Vagina (tissue), 2 donors: ENCODE measurements at regions not wholly inside any gene's neighbourhood (a gene's known extent, or its start where the extent isn't known, plus 50 kb on each side); places are given as distances from the start of the nearest gene placed in this dataset.

Experiments used
- CTCF ChIP-seq, 3 experiments: fragments of 450-650 bp in 2 of 3; fragments of 200-600 bp in 1 of 3; sonication (generic) in 1 of 3; IDR thresholded peaks; one replicate each; pipeline ENCODE4 v1.5.1; 2017 to 2019; ENCODE audit warnings: antibody characterized with exemption in 3 of 3, mild to moderate bottlenecking in 2 of 3, moderate library complexity in 2 of 3
- POLR2A ChIP-seq, 2 donors: fragments of 450-650 bp; IDR thresholded peaks; one replicate each; pipeline ENCODE4 v1.6.1; 2017; ENCODE audit warnings: antibody characterized with exemption in 2 of 2, mild to moderate bottlenecking in 2 of 2, moderate library complexity in 2 of 2
- POLR2AphosphoS5 ChIP-seq, 2 donors: sonication (generic); formaldehyde crosslinking; IDR thresholded peaks; one replicate each; pipeline ENCODE4 v1.9.0; 2017; ENCODE audit warnings: antibody characterized with exemption in 2 of 2, mild to moderate bottlenecking in 2 of 2, low read depth in 1 of 2; ENCODE audit not compliant: insufficient read depth in 1 of 2

- TF ChIP-seq CTCF (IDR thresholded peaks at IDR 0.05) (no peak), POLR2AphosphoS5 (IDR thresholded peaks at IDR 0.05; ENCODE audit: insufficient read depth in 1 of 2, low read depth in 1 of 2) (no peak), POLR2A (IDR thresholded peaks at IDR 0.05) (no peak)
Observed at GRCh38 chr13:62537593-62537992, 1121.9 kb upstream of the PCDH20 start.
